ENCODE measurements at regions not wholly inside any gene's neighbourhood (a gene's known extent, or its start where the extent isn't known, plus 50 kb on each side); places are given as distances from the start of the nearest gene placed in this dataset.
"Not testable (repeated sequence)": the region's sequence is repeated elsewhere in the genome, so short reads cannot be mapped to it uniquely, and the experiment has no call there.

- DNase-seq (ENCODE audit: low read depth in 2 of 2) = no peak
Measured at GRCh38 chr4:81723019-81723884, 251.5 kb upstream of the RASGEF1B start.

GRCh38 chr4:81722290-81722851, 250.7 kb upstream of the RASGEF1B start:
- no peak for DNase-seq (ENCODE audit: low read depth in 2 of 2)

GRCh38 chr4:81715757-81716156, 244.1 kb upstream of the RASGEF1B start:
- DNase-seq (ENCODE audit: low read depth in 2 of 2) = no peak

- not testable (repeated sequence) for DNase-seq (ENCODE audit: low read depth in 2 of 2)
Measured at GRCh38 chr4:81715357-81715756, 243.7 kb upstream of the RASGEF1B start.

- no peak for DNase-seq (ENCODE audit: low read depth in 2 of 2)
Measured at GRCh38 chr4:81714291-81714690, 242.6 kb upstream of the RASGEF1B start.

- no peak for DNase-seq (ENCODE audit: low read depth in 2 of 2)
Measured at GRCh38 chr4:81712714-81713113, 241.0 kb upstream of the RASGEF1B start.

- no peak for DNase-seq (ENCODE audit: low read depth in 2 of 2)
Measured at GRCh38 chr4:81704461-81704860, 232.8 kb upstream of the RASGEF1B start.

- DNase-seq (ENCODE audit: low read depth in 2 of 2) = no peak
Measured at GRCh38 chr4:81700189-81700588, 228.5 kb upstream of the RASGEF1B start.

- no peak for DNase-seq (ENCODE audit: low read depth in 2 of 2)
Measured at GRCh38 chr4:81698538-81699296, 227.0 kb upstream of the RASGEF1B start.

GRCh38 chr4:81694176-81694913, 222.6 kb upstream of the RASGEF1B start:
- DNase-seq (ENCODE audit: low read depth in 2 of 2) = no peak

- no peak for DNase-seq (ENCODE audit: low read depth in 2 of 2)
Measured at GRCh38 chr4:81690871-81691270, 219.2 kb upstream of the RASGEF1B start.

GRCh38 chr4:81688085-81688484, 216.4 kb upstream of the RASGEF1B start:
- no peak for DNase-seq (ENCODE audit: low read depth in 2 of 2)

GRCh38 chr4:81687471-81687870, 215.8 kb upstream of the RASGEF1B start:
- DNase-seq (ENCODE audit: low read depth in 2 of 2) = no peak

GRCh38 chr4:81685104-81685503, 213.4 kb upstream of the RASGEF1B start:
- DNase-seq (ENCODE audit: low read depth in 2 of 2) = no peak

GRCh38 chr4:81684352-81684751, 212.6 kb upstream of the RASGEF1B start:
- no peak for DNase-seq (ENCODE audit: low read depth in 2 of 2)

- DNase-seq (ENCODE audit: low read depth in 2 of 2) = no peak
Measured at GRCh38 chr4:81682492-81682891, 210.8 kb upstream of the RASGEF1B start.

GRCh38 chr4:81679315-81679714, 207.6 kb upstream of the RASGEF1B start:
- DNase-seq (ENCODE audit: low read depth in 2 of 2) = no peak

GRCh38 chr4:81678801-81679200, 207.1 kb upstream of the RASGEF1B start:
- DNase-seq (ENCODE audit: low read depth in 2 of 2) = no peak

GRCh38 chr4:81676537-81676936, 204.8 kb upstream of the RASGEF1B start:
- no peak for DNase-seq (ENCODE audit: low read depth in 2 of 2)

GRCh38 chr4:81675791-81676393, 204.2 kb upstream of the RASGEF1B start:
- DNase-seq (ENCODE audit: low read depth in 2 of 2) = no peak

GRCh38 chr4:81673961-81674360, 202.3 kb upstream of the RASGEF1B start:
- no peak for DNase-seq (ENCODE audit: low read depth in 2 of 2)

- DNase-seq (ENCODE audit: low read depth in 2 of 2) = not testable (repeated sequence)
Measured at GRCh38 chr4:81668328-81668727, 196.6 kb upstream of the RASGEF1B start.

Measured in stimulated activated CD8-positive, alpha-beta memory T cell treated with anti-CD3 and anti-CD28 coated beads, Interleukin-15, amount 100 ng/mL, for 4 hours (primary cell).